ENCODE measurements at regions not wholly inside any gene's neighbourhood (a gene's known extent, or its start where the extent isn't known, plus 50 kb on each side); places are given as distances from the start of the nearest gene placed in this dataset.

GRCh38 chr18:52228166-52228565 is 111.8 kb upstream of the DCC start:
- no peak for TF ChIP-seq CTCF (IDR thresholded peaks at IDR 0.05)
- Mint-ChIP-seq H3K36me3 (no peaks in the 10 kb centered on the region), H3K4me3 (no peak overlapping the region), H3K27me3 (ENCODE audit: low read depth in 3 of 3) (no peaks in the 10 kb centered on the region), H3K9me3 (peaks cover 0 to 5% (median under 1%) of the 10 kb centered on the region in 7 donors), H3K4me1 (no peaks in the 10 kb centered on the region), H3K27ac (no peak overlapping the region)
- no peak for DNase-seq
- H3K9ac ChIP-seq (ENCODE audit: insufficient read depth, low read length, poor library complexity, severe bottlenecking) = no peak overlapping the region
- H3K4me1 ChIP-seq (ENCODE audit: control insufficient read depth in 1 of 2, insufficient read depth in 2 of 2, low read length in 2 of 2) = no peaks in the 10 kb centered on the region
- no peaks in the 10 kb centered on the region for H3K9me3 ChIP-seq (replicated peaks in 1 of 2; ENCODE audit: control insufficient read depth in 1 of 2, insufficient read depth in 1 of 2, low read length in 2 of 2)
- no peaks in the 10 kb centered on the region for H3K27me3 ChIP-seq (ENCODE audit: control insufficient read depth in 2 of 2, insufficient read depth in 2 of 2, low read length in 2 of 2)
- intact Hi-C loops (cut with micrococcal nuclease) = no loop called here
- no peak overlapping the region for H3K27ac ChIP-seq (ENCODE audit: low read depth in 1 of 2, low read length in 2 of 2)
- H3K36me3 ChIP-seq (replicated peaks in 1 of 2; ENCODE audit: control insufficient read depth in 1 of 2, insufficient read depth in 2 of 2, low read length in 2 of 2) = no peaks in the 10 kb centered on the region
- no peak overlapping the region for H2AFZ ChIP-seq (ENCODE audit: insufficient read depth, low read depth, low read length, poor library complexity, severe bottlenecking)
- H4K20me1 ChIP-seq (ENCODE audit: insufficient read depth, low read length) = no peaks in the 10 kb centered on the region
- no CpG with 5 or more reads among the region's 3 CpGs for WGBS (ENCODE audit: insufficient coverage)
- H3K4me2 ChIP-seq (replicated peaks; ENCODE audit: extremely low read depth, low read length, poor library complexity, severe bottlenecking) = no peak overlapping the region
- H3K79me2 ChIP-seq (ENCODE audit: insufficient read depth, low read length) = no peaks in the 10 kb centered on the region
- H3K4me3 ChIP-seq (replicated peaks in 1 of 3; ENCODE audit: low read depth in 2 of 3, low read length in 3 of 3) = no peak overlapping the region

GRCh38 chr18:52236131-52236530 is 103.9 kb upstream of the DCC start:
- H3K27ac ChIP-seq (ENCODE audit: low read depth in 1 of 2, low read length in 2 of 2) = no peak overlapping the region
- H2AFZ ChIP-seq (ENCODE audit: insufficient read depth, low read depth, low read length, poor library complexity, severe bottlenecking) = no peak overlapping the region
- H3K9ac ChIP-seq (ENCODE audit: insufficient read depth, low read length, poor library complexity, severe bottlenecking) = no peak overlapping the region
- H3K36me3 Mint-ChIP-seq = no peaks in the 10 kb centered on the region
- H3K27me3 ChIP-seq (ENCODE audit: control insufficient read depth in 2 of 2, insufficient read depth in 2 of 2, low read length in 2 of 2) = no peaks in the 10 kb centered on the region
- no peaks in the 10 kb centered on the region for H3K79me2 ChIP-seq (ENCODE audit: insufficient read depth, low read length)
- H4K20me1 ChIP-seq (ENCODE audit: insufficient read depth, low read length) = no peaks in the 10 kb centered on the region
- H3K9me3 ChIP-seq (replicated peaks in 1 of 2; ENCODE audit: control insufficient read depth in 1 of 2, insufficient read depth in 1 of 2, low read length in 2 of 2) = no peaks in the 10 kb centered on the region
- DNase-seq = no peak
- H3K4me1 ChIP-seq (ENCODE audit: control insufficient read depth in 1 of 2, insufficient read depth in 2 of 2, low read length in 2 of 2) = no peaks in the 10 kb centered on the region
- no peak overlapping the region for H3K4me3 ChIP-seq (replicated peaks in 1 of 3; ENCODE audit: low read depth in 2 of 3, low read length in 3 of 3)
- no CpG with 5 or more reads among the region's 1 CpG for WGBS (ENCODE audit: insufficient coverage)
- H3K4me1 Mint-ChIP-seq = no peaks in the 10 kb centered on the region
- H3K4me3 Mint-ChIP-seq = no peak overlapping the region
- no peak for TF ChIP-seq CTCF (IDR thresholded peaks at IDR 0.05)
- H3K4me2 ChIP-seq (replicated peaks; ENCODE audit: extremely low read depth, low read length, poor library complexity, severe bottlenecking) = no peak overlapping the region
- H3K27me3 Mint-ChIP-seq (ENCODE audit: low read depth in 3 of 3) = peaks cover 0 to 2% (median 1%) of the 10 kb centered on the region in 3 donors
- no peaks in the 10 kb centered on the region for H3K36me3 ChIP-seq (replicated peaks in 1 of 2; ENCODE audit: control insufficient read depth in 1 of 2, insufficient read depth in 2 of 2, low read length in 2 of 2)
- intact Hi-C loops (cut with micrococcal nuclease) = no loop called here
- H3K27ac Mint-ChIP-seq = no peak overlapping the region
- H3K9me3 Mint-ChIP-seq = peaks cover 0 to 6% (median 2%) of the 10 kb centered on the region in 7 donors

All from CD14-positive monocyte (primary cell).